HepG2 (cell line): ENCODE measurements at regions not wholly inside any gene's neighbourhood (a gene's known extent, or its start where the extent isn't known, plus 50 kb on each side); places are given as distances from the start of the nearest gene placed in this dataset.

Experiments used
- CTCF ChIP-seq: sonication (generic); formaldehyde crosslinking; IDR thresholded peaks from 2 replicates; pipeline ENCODE4 v1.5.0; 2020; ENCODE audit warnings: mild to moderate bottlenecking, missing genetic modification reagents, moderate library complexity
- EP300 ChIP-seq, 3 experiments: sonication (generic) in 1 of 3; formaldehyde crosslinking in 1 of 3; IDR thresholded peaks; 2 replicates each; pipeline versions ENCODE4 v1.5.1 to v1.6.1; 2011 to 2020; ENCODE audit warnings: low read depth in 2 of 3, low read length in 2 of 3, borderline replicate concordance in 1 of 3, improper control_type of control experiment in 1 of 3, mild to moderate bottlenecking in 1 of 3, missing genetic modification reagents in 1 of 3, moderate library complexity in 1 of 3
- FOXK1 ChIP-seq: sonication (generic); formaldehyde crosslinking; IDR thresholded peaks from 2 replicates; pipeline ENCODE4 v1.4.0; 2020; ENCODE audit warnings: low read depth, missing genetic modification reagents, borderline replicate concordance
- SMC3 ChIP-seq: IDR thresholded peaks from 2 replicates; pipeline ENCODE4 v1.6.1; 2011; ENCODE audit warnings: low read length, improper control_type of control experiment
- TAF1 ChIP-seq: sonication (generic); formaldehyde crosslinking; IDR thresholded peaks from 2 replicates; pipeline ENCODE4 v1.4.0; 2020; ENCODE audit warnings: missing genetic modification reagents
- TSC22D2 ChIP-seq: sonication (generic); formaldehyde crosslinking; IDR thresholded peaks from 2 replicates; pipeline ENCODE4 v1.5.1; 2020; ENCODE audit warnings: missing genetic modification reagents, mild to moderate bottlenecking, borderline replicate concordance
- YY1 ChIP-seq: IDR thresholded peaks from 2 replicates; pipeline ENCODE4 v1.6.1; 2011; ENCODE audit warnings: low read length, low read depth, moderate library complexity, mild to moderate bottlenecking; ENCODE audit not compliant: insufficient read depth, insufficient replicate concordance

DNA sequence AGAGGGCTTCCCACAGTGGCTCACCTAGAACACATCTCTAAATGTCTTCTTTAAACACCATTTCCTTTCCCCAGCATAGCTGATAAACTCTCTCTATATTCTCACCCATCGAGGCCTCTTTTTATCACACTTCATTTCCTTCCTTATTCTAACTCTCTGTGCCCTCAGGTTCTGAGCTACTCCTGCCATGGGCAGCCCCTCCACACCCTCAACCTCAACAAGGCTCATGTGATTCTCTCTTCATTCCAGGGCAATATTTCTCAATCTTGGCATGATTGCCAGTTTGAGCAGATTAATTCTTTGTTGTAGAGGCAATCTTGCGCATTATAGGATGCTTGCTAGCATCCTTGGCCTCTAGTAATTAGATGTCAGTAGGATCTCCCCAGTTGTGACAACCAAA, 999.1 kb downstream of the TSN start:
- TF ChIP-seq TAF1 (CRISPR knock-in tag) (no peak), EP300 (IDR thresholded peaks at IDR 0.05; ENCODE audit: low read depth in 2 of 2, low read length in 2 of 2) (no peak), EP300 (CRISPR knock-in tag; IDR thresholded peaks at IDR 0.05; ENCODE audit: borderline replicate concordance) (no peak), YY1 (no peak), SMC3 (no peak), CTCF (no peak), FOXK1 (no peak), TSC22D2 (CRISPR knock-in tag) (no peak)
